Colonic mucosa (tissue), 4 donors: ENCODE measurements at regions not wholly inside any gene's neighbourhood (a gene's known extent, or its start where the extent isn't known, plus 50 kb on each side); places are given as distances from the start of the nearest gene placed in this dataset.

Experiments
- DNase-seq: peaks from one replicate; pipeline ENCODE4 v3.0.0-alpha.2; 2020
- H3K27ac ChIP-seq: fragments of 200-600 bp; one replicate; pipeline ENCODE4 v1.8.0; 2021
- H3K27me3 ChIP-seq: fragments of 200-600 bp; one replicate; pipeline ENCODE4 v1.8.0; 2021
- H3K36me3 ChIP-seq: fragments of 200-600 bp; one replicate; pipeline ENCODE4 v1.8.0; 2021
- H3K4me1 ChIP-seq: fragments of 200-600 bp; one replicate; pipeline ENCODE4 v1.8.0; 2021; ENCODE audit warnings: mild to moderate bottlenecking
- H3K4me3 ChIP-seq: fragments of 200-600 bp; one replicate; pipeline ENCODE4 v1.8.0; 2021
- H3K9ac ChIP-seq, 2 donors: one replicate each; pipeline ENCODE4 v1.7.0; 2013; ENCODE audit warnings: control low read depth in 2 of 2, low read depth in 2 of 2, low read length in 2 of 2
- H3K9me3 ChIP-seq: fragments of 200-600 bp; one replicate; pipeline ENCODE4 v1.8.0; 2021
- intact Hi-C: fragments of 100-400 bp; cut with DNase I; formaldehyde crosslinking; loops from one replicate; pipeline ENCODE4 v1.14.1; 2022
- TF ChIP-seq, protein P1 (sequence below): fragments of 200-600 bp; IDR thresholded peaks from one replicate; pipeline ENCODE4 v1.8.0; 2022; ENCODE audit warnings: antibody characterized with exemption, mild to moderate bottlenecking
- donor health status: healthy.
- donor health status: DM: no; HTN: no; CAD: no.
- donor health status: DM: no; HTN: no; CAD: no.

DNA sequence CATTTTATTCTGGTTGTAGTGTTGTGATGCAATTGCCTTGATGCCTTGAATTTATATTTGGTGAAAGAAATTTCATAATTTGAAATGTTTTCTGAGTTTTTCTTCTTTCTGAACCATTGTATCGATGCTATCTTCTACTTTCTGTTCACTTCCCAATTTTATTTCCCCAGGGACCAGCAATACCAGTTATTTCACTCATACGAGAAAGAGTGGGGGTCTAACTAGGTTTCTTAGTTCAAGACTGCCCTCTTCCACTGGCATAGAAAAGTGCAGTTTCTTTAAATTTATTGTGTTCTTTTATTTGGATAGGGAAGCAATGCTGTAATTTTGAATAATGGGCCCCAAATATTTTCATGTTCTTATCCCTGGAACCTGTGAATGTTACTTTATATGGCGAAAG lies 544.0 kb upstream of the ADGRL3 start:
- intact Hi-C loops: no loop called here
- Histone ChIP-seq H3K4me3 (no peak overlapping the region), H3K9me3 (no peaks in the 10 kb centered on the region), H3K36me3 (no peaks in the 10 kb centered on the region), H3K9ac (no peak overlapping the region), H3K27ac (no peak overlapping the region), H3K27me3 (no peaks in the 10 kb centered on the region), H3K4me1 (no peaks in the 10 kb centered on the region)
- TF ChIP-seq, protein P1, sequence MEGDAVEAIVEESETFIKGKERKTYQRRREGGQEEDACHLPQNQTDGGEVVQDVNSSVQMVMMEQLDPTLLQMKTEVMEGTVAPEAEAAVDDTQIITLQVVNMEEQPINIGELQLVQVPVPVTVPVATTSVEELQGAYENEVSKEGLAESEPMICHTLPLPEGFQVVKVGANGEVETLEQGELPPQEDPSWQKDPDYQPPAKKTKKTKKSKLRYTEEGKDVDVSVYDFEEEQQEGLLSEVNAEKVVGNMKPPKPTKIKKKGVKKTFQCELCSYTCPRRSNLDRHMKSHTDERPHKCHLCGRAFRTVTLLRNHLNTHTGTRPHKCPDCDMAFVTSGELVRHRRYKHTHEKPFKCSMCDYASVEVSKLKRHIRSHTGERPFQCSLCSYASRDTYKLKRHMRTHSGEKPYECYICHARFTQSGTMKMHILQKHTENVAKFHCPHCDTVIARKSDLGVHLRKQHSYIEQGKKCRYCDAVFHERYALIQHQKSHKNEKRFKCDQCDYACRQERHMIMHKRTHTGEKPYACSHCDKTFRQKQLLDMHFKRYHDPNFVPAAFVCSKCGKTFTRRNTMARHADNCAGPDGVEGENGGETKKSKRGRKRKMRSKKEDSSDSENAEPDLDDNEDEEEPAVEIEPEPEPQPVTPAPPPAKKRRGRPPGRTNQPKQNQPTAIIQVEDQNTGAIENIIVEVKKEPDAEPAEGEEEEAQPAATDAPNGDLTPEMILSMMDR: no peak
- DNase-seq: no peak

DNA sequence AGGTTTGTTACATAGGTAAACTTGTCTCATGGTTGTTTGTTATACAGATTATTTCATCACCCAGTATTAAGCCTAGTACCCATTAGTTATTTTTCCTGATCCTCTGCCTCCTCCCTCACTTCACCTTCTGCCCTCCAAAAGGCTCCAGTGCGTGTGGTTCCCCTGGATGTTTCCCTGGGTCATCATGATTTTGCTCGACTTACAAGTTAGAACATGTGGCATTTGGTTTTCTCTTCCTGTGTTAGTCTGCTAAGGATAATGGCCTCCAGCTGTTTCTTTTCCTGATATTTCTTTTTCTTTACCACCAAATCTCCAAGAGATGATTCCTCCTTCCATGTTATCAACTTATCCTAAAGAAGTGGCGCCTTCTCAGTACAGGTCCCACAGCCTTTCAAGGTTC lies 543.1 kb upstream of the ADGRL3 start:
- Histone ChIP-seq H3K4me1 (no peaks in the 10 kb centered on the region), H3K9me3 (no peaks in the 10 kb centered on the region), H3K36me3 (no peaks in the 10 kb centered on the region), H3K4me3 (no peak overlapping the region), H3K27me3 (no peaks in the 10 kb centered on the region), H3K27ac (no peak overlapping the region), H3K9ac (no peak overlapping the region)
- DNase-seq: no peak
- intact Hi-C loops: no loop called here
- TF ChIP-seq, protein P1: no peak

DNA sequence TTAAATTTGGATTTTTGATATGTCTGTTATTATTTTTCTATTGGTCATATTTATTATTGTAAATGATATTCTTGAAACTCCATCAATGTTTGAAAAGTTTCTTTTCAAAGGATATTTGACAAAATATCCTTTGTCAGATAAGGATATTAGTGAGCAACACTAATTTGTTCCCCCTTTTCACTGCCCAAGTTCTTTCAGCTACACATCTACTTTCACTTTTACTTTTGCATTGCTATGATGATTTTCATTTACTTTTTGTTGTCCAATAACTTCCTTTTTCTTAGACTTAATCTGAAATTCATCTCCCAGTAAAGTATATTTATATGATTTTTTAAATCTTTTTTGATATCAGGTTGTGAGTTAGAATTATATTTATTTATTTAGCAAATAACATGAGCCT lies 542.3 kb upstream of the ADGRL3 start:
- Histone ChIP-seq H3K4me3 (no peak overlapping the region), H3K27me3 (no peaks in the 10 kb centered on the region), H3K9me3 (no peaks in the 10 kb centered on the region), H3K36me3 (no peaks in the 10 kb centered on the region), H3K4me1 (no peaks in the 10 kb centered on the region), H3K27ac (no peak overlapping the region), H3K9ac (no peak overlapping the region)
- TF ChIP-seq, protein P1: no peak
- DNase-seq: no peak
- intact Hi-C loops: no loop called here

DNA sequence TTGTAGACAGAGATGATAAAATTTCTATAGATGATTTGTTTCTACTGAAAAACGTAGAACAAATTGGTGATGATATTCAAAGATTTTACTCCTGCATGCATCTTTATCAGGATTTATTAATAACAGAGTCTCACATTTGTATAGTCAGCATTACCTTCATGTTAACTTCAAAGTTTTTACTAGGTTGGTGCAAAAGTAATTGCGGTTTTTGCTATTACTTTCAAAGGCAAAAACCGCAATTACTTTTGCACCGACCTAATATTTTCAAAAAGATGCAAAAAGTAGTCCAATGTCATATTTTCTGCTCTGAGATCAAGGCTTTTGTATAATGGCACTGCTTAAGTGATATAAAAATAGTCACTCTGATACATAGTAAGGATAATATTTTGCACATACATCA lies 536.4 kb upstream of the ADGRL3 start:
- Histone ChIP-seq H3K27ac (no peak overlapping the region), H3K36me3 (no peaks in the 10 kb centered on the region), H3K9me3 (no peaks in the 10 kb centered on the region), H3K4me1 (no peaks in the 10 kb centered on the region), H3K27me3 (no peaks in the 10 kb centered on the region), H3K4me3 (no peak overlapping the region), H3K9ac (no peak overlapping the region)
- DNase-seq: no peak
- intact Hi-C loops: no loop called here
- TF ChIP-seq, protein P1: no peak

DNA sequence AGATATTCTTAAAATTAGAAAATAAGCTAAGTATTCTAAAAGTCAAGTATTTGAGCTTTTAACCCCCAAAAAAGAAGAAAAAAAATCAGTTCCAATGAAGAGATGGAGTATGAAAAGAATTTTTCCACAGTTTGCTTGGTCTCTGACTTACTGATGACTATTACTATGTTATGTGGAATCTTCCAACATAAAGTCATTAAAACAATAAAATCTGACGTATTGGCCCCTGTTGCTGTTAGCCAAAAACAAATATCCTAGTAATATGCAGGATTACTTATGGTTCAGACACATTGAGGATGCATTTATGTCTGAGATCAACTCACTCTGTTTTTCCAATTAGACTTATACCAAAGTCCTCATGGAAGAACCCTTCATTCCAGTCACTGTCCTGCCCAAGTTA lies 517.2 kb upstream of the ADGRL3 start:
- TF ChIP-seq, protein P1: no peak
- no peak overlapping the region for H3K9ac ChIP-seq
- no peaks in the 10 kb centered on the region for H3K9me3 ChIP-seq
- no peaks in the 10 kb centered on the region for H3K4me1 ChIP-seq
- no peak for DNase-seq
- H3K4me3 ChIP-seq: no peak overlapping the region
- H3K27ac ChIP-seq: no peak overlapping the region
- no peaks in the 10 kb centered on the region for H3K36me3 ChIP-seq
- intact Hi-C loops: no loop called here
- H3K27me3 ChIP-seq: no peaks in the 10 kb centered on the region

DNA sequence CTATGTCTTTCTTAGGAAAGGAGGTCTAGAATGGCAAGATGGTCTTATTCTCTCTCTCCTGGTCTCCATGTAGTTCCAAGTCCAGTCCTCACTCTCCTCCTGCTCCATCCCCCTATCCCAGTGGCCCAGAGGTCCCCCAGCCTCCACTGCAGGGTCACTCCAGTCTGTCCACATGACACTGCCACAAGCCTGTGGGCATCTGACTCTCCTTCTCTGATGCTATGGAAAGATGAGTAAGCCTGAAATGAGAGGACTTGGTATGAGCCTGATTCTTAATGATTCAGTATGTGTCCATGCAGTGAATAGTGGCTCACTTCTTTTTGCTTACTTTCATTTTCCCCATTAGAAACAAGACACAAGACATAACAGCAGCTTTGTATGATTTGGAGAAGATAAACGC lies 516.8 kb upstream of the ADGRL3 start:
- intact Hi-C loops: no loop called here
- Histone ChIP-seq H3K9me3 (no peaks in the 10 kb centered on the region), H3K36me3 (no peaks in the 10 kb centered on the region), H3K9ac (no peak overlapping the region), H3K4me3 (no peak overlapping the region), H3K4me1 (no peaks in the 10 kb centered on the region), H3K27me3 (no peaks in the 10 kb centered on the region), H3K27ac (no peak overlapping the region)
- no peak for DNase-seq
- TF ChIP-seq, protein P1: no peak
